ENCODE measurements at regions not wholly inside any gene's neighbourhood (a gene's known extent, or its start where the extent isn't known, plus 50 kb on each side); places are given as distances from the start of the nearest gene placed in this dataset.

GRCh38 chr5:174259696-174260420 is 214.4 kb downstream of the NSG2 start:
- H3K4me2 ChIP-seq (ENCODE audit: insufficient read depth, low read length) = no peak overlapping the region
- H4K20me1 ChIP-seq (replicated peaks; ENCODE audit: control insufficient read depth, extremely low read depth, insufficient read depth, low read length) = no peaks in the 10 kb centered on the region
- no peak overlapping the region for H3K9ac ChIP-seq (replicated peaks; ENCODE audit: extremely low read depth, insufficient read depth, low read length)
- dilution Hi-C loops (cut with MboI; ENCODE audit: extremely low pct_ligation_motif_present, low sequenced_read_pairs) = no loop called here
- no peak for TF ChIP-seq MAX (IDR thresholded peaks at IDR 0.05; ENCODE audit: insufficient read depth, insufficient read length)
- no peak for TF ChIP-seq JUN (IDR thresholded peaks at IDR 0.05; ENCODE audit: borderline replicate concordance, insufficient read depth, insufficient read length, low read depth)
- TF ChIP-seq POLR2AphosphoS5 (IDR thresholded peaks at IDR 0.05; ENCODE audit: insufficient read depth, low read depth, low read length) = no peak
- TF ChIP-seq MYC (IDR thresholded peaks at IDR 0.05; ENCODE audit: low read depth, low read length) = no peak
- TF ChIP-seq CTCF (IDR thresholded peaks at IDR 0.05; ENCODE audit: extremely low read depth in 1 of 2, insufficient read depth in 1 of 2, low read depth in 1 of 2, low read length in 2 of 2) = no peak
- TF ChIP-seq GATA2 (IDR thresholded peaks at IDR 0.05; ENCODE audit: insufficient read depth, insufficient read length, low read depth, low read length) = no peak
- no peak for TF ChIP-seq FOS (IDR thresholded peaks at IDR 0.05; ENCODE audit: borderline replicate concordance, insufficient read depth, low read length)
- no peak for TF ChIP-seq POLR2A (IDR thresholded peaks at IDR 0.05; ENCODE audit: low read depth, low read length)
- no peak for TF ChIP-seq EZH2 (IDR thresholded peaks at IDR 0.05; ENCODE audit: borderline replicate concordance, low read depth, low read length, severe bottlenecking)
- POLR2A ChIA-PET = no interaction called here
- H3K27me3 ChIP-seq (ENCODE audit: control insufficient read depth in 2 of 2, insufficient read depth in 2 of 2, low read length in 2 of 2) = no peaks in the 10 kb centered on the region
- H3K4me1 ChIP-seq (ENCODE audit: control insufficient read depth, extremely low read depth, insufficient read depth, low read length) = no peaks in the 10 kb centered on the region
- H3K79me2 ChIP-seq (ENCODE audit: control insufficient read depth, insufficient read depth, low read length) = no peaks in the 10 kb centered on the region
- no peak overlapping the region for H3K27ac ChIP-seq (ENCODE audit: insufficient read depth, low read depth, low read length)
- peaks cover 6% of the 10 kb centered on the region for H3K9me3 ChIP-seq (replicated peaks; ENCODE audit: control insufficient read depth, insufficient read depth, low read length)
- H2AFZ ChIP-seq (ENCODE audit: low read depth, low read length) = no peak overlapping the region
- intact Hi-C loops (cut with micrococcal nuclease) = no loop called here
- BruUV-seq (replicated peaks) = no TSS peak
- FAIRE-seq (no peak), DNase-seq (ENCODE audit: low read depth, low spot score) (no peak)
- no peak overlapping the region for H3K4me3 ChIP-seq (replicated peaks in 1 of 3; ENCODE audit: insufficient read depth in 1 of 3, low read depth in 1 of 3, low read length in 3 of 3)
- CTCF ChIA-PET = no interaction called here
- no peaks in the 10 kb centered on the region for H3K36me3 ChIP-seq (ENCODE audit: control insufficient read depth in 2 of 2, extremely low read depth in 1 of 2, insufficient read depth in 2 of 2, low read length in 2 of 2)
- no peaks in the 10 kb centered on the region for H3K9me1 ChIP-seq (replicated peaks; ENCODE audit: control insufficient read depth, extremely low read depth, insufficient read depth, low read length)
